HEK293 (cell line): ENCODE measurements at regions not wholly inside any gene's neighbourhood (a gene's known extent, or its start where the extent isn't known, plus 50 kb on each side); places are given as distances from the start of the nearest gene placed in this dataset.

Source experiments
- GLI4 ChIP-seq: fragments of 450-650 bp; formaldehyde crosslinking; IDR thresholded peaks from 2 replicates; pipeline ENCODE4 v1.5.1; 2016; ENCODE audit warnings: missing biosample characterization, missing genetic modification characterization
- MEIS1 ChIP-seq: sonication (generic); formaldehyde crosslinking; IDR thresholded peaks from 2 replicates; pipeline ENCODE4 v1.8.1; 2022; ENCODE audit warnings: missing genetic modification reagents, mild to moderate bottlenecking, borderline replicate concordance
- TCF7L2 ChIP-seq: IDR thresholded peaks from 2 replicates; pipeline ENCODE4 v1.6.1; 2011; ENCODE audit warnings: low read depth, mild to moderate bottlenecking, inconsistent platforms, low read length, moderate library complexity, borderline replicate concordance
- ZNF274 ChIP-seq, 2 experiments: fragments of 200-500 bp in 1 of 2; fragments of 450-650 bp in 1 of 2; sonication (Bioruptor generic) in 1 of 2; formaldehyde crosslinking in 1 of 2; IDR thresholded peaks; 2 replicates each; pipeline versions ENCODE4 v1.5.1 to v1.6.1; 2014 to 2016; ENCODE audit warnings: borderline replicate concordance in 1 of 2, inconsistent platforms in 1 of 2, low read length in 1 of 2, missing biosample characterization in 1 of 2, missing genetic modification characterization in 1 of 2
- ZNF311 ChIP-seq: fragments of 450-650 bp; formaldehyde crosslinking; IDR thresholded peaks from 2 replicates; pipeline ENCODE4 v1.5.1; 2017; ENCODE audit warnings: missing biosample characterization, missing genetic modification characterization, borderline replicate concordance
- ZNF335 ChIP-seq: fragments of 450-650 bp; formaldehyde crosslinking; conservative IDR thresholded peaks from 2 replicates; pipeline ENCODE4 v1.5.1; 2016; ENCODE audit warnings: missing biosample characterization, missing genetic modification characterization
- ZNF416 ChIP-seq: fragments of 450-650 bp; formaldehyde crosslinking; IDR thresholded peaks from 2 replicates; pipeline ENCODE4 v1.5.1; 2016; ENCODE audit warnings: missing biosample characterization, missing genetic modification characterization
- ZNF423 ChIP-seq: fragments of 450-650 bp; formaldehyde crosslinking; IDR thresholded peaks from 2 replicates; pipeline ENCODE4 v1.5.1; 2016; ENCODE audit warnings: missing biosample characterization, missing genetic modification characterization
- ZNF433 ChIP-seq: fragments of 450-650 bp; formaldehyde crosslinking; IDR thresholded peaks from 2 replicates; pipeline ENCODE4 v1.5.1; 2016; ENCODE audit warnings: missing biosample characterization, missing genetic modification characterization, low read depth
- TF ChIP-seq, protein P1 (sequence below): fragments of 450-650 bp; formaldehyde crosslinking; IDR thresholded peaks from 2 replicates; pipeline ENCODE4 v1.5.1; 2016; ENCODE audit warnings: missing biosample characterization, missing genetic modification characterization
- TF ChIP-seq, protein P2 (sequence below): fragments of 450-650 bp; formaldehyde crosslinking; IDR thresholded peaks from 2 replicates; pipeline ENCODE4 v1.5.1; 2016; ENCODE audit warnings: missing biosample characterization, missing genetic modification characterization
- TF ChIP-seq, protein P3 (sequence below): fragments of 450-650 bp; formaldehyde crosslinking; IDR thresholded peaks from 2 replicates; pipeline ENCODE4 v1.5.1; 2016; ENCODE audit warnings: missing biosample characterization, missing genetic modification characterization

DNA sequence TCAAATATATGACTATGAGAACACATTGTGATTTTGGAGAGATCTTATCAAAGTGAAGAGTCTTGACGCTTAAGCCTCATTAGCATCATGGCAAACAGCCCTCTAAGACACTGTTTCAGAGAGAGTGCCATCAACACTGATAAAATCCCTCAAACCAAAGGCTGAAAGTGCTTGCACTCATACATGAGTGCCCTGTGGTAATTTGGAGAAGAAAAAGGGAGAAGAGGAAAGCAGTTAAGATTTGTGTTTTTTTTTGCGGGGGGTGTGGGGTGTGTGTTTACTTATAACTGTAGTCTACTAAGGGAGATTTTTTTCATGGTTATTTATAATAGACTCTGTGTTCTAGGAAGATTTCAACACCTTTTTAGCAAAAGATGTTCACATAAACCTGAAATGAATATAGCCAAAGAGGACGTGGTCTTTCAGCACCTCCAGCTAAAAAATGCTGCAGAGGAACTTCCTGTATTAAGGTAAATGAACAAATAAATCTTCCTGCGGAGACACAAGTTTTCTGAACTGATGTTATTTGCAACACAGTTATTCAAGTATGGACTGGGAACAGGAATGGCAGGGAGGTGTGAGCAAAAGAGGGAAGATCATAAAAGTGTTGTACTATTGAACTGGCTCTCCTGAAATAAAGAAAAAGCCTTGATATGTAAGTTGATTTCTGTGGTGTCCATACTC lies 81.9 kb upstream of the TGFBR2 start:
- TF ChIP-seq, protein P1, sequence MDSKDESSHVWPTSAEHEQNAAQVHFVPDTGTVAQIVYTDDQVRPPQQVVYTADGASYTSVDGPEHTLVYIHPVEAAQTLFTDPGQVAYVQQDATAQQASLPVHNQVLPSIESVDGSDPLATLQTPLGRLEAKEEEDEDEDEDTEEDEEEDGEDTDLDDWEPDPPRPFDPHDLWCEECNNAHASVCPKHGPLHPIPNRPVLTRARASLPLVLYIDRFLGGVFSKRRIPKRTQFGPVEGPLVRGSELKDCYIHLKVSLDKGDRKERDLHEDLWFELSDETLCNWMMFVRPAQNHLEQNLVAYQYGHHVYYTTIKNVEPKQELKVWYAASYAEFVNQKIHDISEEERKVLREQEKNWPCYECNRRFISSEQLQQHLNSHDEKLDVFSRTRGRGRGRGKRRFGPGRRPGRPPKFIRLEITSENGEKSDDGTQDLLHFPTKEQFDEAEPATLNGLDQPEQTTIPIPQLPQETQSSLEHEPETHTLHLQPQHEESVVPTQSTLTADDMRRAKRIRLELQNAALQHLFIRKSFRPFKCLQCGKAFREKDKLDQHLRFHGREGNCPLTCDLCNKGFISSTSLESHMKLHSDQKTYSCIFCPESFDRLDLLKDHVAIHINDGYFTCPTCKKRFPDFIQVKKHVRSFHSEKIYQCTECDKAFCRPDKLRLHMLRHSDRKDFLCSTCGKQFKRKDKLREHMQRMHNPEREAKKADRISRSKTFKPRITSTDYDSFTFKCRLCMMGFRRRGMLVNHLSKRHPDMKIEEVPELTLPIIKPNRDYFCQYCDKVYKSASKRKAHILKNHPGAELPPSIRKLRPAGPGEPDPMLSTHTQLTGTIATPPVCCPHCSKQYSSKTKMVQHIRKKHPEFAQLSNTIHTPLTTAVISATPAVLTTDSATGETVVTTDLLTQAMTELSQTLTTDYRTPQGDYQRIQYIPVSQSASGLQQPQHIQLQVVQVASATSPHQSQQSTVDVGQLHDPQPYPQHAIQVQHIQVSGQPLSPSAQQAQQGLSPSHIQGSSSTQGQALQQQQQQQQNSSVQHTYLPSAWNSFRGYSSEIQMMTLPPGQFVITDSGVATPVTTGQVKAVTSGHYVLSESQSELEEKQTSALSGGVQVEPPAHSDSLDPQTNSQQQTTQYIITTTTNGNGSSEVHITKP = no peak
- TF ChIP-seq ZNF433 (no peak), ZNF274 (IDR thresholded peaks at IDR 0.05; ENCODE audit: low read length) (no peak), ZNF274 (tag by site-specific recombination; IDR thresholded peaks at IDR 0.05; ENCODE audit: borderline replicate concordance) (no peak), MEIS1 (CRISPR knock-in tag) (no peak), ZNF423 (tag by site-specific recombination) (no peak), TCF7L2 (no peak), GLI4 (tag by site-specific recombination) (no peak), ZNF416 (tag by site-specific recombination) (no peak), ZNF311 (tag by site-specific recombination) (no peak), ZNF335 (tag by site-specific recombination) (no peak)
- TF ChIP-seq, protein P2, sequence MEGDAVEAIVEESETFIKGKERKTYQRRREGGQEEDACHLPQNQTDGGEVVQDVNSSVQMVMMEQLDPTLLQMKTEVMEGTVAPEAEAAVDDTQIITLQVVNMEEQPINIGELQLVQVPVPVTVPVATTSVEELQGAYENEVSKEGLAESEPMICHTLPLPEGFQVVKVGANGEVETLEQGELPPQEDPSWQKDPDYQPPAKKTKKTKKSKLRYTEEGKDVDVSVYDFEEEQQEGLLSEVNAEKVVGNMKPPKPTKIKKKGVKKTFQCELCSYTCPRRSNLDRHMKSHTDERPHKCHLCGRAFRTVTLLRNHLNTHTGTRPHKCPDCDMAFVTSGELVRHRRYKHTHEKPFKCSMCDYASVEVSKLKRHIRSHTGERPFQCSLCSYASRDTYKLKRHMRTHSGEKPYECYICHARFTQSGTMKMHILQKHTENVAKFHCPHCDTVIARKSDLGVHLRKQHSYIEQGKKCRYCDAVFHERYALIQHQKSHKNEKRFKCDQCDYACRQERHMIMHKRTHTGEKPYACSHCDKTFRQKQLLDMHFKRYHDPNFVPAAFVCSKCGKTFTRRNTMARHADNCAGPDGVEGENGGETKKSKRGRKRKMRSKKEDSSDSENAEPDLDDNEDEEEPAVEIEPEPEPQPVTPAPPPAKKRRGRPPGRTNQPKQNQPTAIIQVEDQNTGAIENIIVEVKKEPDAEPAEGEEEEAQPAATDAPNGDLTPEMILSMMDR = no peak
- TF ChIP-seq, protein P3, sequence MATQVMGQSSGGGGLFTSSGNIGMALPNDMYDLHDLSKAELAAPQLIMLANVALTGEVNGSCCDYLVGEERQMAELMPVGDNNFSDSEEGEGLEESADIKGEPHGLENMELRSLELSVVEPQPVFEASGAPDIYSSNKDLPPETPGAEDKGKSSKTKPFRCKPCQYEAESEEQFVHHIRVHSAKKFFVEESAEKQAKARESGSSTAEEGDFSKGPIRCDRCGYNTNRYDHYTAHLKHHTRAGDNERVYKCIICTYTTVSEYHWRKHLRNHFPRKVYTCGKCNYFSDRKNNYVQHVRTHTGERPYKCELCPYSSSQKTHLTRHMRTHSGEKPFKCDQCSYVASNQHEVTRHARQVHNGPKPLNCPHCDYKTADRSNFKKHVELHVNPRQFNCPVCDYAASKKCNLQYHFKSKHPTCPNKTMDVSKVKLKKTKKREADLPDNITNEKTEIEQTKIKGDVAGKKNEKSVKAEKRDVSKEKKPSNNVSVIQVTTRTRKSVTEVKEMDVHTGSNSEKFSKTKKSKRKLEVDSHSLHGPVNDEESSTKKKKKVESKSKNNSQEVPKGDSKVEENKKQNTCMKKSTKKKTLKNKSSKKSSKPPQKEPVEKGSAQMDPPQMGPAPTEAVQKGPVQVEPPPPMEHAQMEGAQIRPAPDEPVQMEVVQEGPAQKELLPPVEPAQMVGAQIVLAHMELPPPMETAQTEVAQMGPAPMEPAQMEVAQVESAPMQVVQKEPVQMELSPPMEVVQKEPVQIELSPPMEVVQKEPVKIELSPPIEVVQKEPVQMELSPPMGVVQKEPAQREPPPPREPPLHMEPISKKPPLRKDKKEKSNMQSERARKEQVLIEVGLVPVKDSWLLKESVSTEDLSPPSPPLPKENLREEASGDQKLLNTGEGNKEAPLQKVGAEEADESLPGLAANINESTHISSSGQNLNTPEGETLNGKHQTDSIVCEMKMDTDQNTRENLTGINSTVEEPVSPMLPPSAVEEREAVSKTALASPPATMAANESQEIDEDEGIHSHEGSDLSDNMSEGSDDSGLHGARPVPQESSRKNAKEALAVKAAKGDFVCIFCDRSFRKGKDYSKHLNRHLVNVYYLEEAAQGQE = no peak
